Stimulated activated CD4-positive, alpha-beta T cell treated with anti-CD3 and anti-CD28 coated beads, Interleukin-12 subunit alpha, Interleukin-12 subunit beta, amount 100 ng/mL, for 4 hours (primary cell): ENCODE measurements at regions not wholly inside any gene's neighbourhood (a gene's known extent, or its start where the extent isn't known, plus 50 kb on each side); places are given as distances from the start of the nearest gene placed in this dataset.
"Not testable (repeated sequence)": the region's sequence is repeated elsewhere in the genome, so short reads cannot be mapped to it uniquely, and the experiment has no call there.

Experiments
- DNase-seq: peaks from one replicate; pipeline ENCODE4 v3.0.0-alpha.2; 2020

DNA sequence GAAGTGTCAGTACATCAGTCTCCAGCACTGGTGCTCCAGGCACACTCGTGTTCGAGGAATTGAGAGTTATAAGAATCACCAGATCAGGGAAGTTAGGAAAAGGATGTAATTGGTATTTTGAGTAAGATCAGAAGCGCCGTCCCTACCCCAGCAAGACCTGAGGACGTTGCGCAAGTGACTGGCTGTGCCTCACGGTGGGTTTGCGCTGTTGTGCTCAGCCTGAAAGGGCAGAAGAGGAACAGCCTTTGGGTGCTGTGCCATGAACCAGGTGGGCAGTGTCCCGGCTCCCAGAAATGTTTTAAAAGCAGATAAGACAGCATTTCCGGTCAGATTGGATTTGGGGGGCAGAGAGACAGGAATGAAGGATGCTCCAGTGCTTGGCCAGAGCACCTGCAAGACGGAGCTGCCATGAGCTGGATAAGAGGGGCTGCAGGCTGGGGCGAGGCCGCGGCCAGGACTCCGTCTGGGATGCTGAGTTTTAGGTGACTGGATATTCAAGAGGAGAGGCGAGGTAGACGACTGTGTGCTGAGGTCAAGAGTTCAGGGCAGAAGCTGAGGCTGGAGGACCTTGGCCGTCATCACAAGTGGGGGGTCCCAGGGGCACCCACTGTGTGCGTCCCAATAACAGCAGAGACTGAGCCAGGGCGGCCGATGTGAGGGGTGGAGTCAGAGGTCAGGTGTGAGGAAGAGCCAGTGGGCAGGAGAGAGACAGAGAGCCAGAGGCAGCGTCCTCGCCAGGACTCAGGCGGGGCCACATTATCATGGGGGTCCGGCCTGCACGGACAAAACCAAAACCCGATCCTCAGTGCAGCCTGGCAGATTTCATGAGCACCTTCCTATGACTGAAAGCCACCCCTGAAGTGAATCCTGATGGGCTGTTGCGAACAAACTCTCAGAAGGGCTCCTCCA, 77.7 kb upstream of the ALKAL2 start:
- DNase-seq: no peak

DNA sequence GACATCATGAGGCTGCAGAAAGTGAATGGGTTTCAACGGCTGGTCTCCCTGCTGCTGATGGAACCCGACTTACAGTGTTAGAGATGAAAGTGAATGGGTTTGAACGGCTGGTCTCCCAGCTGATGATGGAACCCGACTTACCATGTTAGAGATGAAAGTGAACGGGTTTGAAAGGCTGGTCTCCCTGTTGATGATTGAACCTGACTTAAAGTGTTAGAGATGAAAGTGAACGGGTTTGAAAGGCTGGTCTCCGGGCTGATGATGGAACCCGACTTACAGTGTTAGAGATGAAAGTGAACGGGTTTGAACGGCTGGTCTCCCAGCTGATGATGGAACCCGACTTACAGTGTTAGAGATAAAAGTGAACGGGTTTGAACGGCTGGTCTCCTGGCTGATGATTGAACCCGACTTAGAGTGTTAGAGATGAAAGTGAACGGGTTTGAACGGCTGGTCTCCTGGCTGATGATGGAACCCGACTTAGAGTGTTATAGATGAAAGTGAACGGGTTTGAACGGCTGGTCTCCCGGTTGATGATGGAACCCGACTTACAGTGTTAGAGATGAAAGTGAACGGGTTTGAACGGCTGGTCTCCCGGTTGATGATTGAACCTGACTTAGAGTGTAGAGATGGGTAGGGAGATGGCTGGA, 76.1 kb upstream of the ALKAL2 start:
- DNase-seq: no peak

DNA sequence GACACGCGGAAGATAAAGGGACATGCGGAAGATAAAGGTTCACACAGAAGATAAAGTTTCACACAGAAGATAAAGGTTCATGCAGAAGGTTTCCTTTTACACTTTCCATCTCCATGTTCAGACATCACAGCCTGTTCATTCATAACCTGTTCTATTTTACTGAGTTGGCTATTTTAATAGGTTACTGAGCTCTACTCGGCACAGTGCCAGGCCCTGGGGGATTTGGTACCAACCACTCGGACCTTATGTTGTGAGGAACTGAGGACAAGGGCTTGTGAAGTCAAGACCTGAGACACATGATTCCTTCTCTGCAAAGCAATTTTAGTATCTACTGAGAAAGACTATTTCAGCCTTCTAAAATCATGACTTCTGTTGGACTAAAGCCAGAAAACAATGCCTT, 75.0 kb upstream of the ALKAL2 start:
- DNase-seq: no peak

DNA sequence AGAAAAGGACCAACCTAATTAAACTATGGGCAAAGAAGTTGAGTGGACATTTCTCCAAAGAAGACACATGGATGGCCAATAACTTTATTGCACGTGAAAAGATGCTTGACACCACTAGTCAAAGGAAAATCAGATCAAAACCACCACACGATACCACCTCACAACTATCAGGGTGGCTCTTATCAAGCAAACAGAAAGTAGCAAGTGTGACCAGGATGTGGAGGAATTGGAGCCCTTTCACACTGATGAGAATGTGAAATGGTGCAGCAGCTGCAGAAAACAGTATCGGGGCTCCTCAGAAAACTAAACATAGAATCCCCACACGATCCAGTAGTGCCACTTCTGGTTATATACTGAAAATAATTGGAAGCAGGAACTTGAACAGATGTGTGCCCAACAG, 72.2 kb upstream of the ALKAL2 start:
- DNase-seq: no peak

DNA sequence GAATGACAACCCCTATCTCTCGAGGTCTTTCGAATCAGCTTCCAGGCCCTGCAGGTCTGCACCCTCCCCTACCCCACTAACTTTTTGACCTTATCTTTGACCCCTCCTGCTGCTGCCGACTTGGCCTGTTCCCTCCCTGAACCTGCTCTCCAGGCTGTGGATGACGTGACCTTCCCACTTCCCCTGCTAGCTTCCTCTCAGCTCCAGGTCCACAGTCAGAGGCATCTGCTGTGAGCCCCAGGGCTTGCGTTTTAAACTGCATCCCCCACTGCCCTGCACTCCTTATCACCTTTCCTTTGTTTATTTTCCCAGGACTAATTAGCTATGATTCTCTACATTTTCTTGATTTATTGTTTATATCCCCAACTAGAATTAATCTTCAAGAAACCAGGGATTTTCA, 71.2 kb upstream of the ALKAL2 start:
- no peak for DNase-seq

DNA sequence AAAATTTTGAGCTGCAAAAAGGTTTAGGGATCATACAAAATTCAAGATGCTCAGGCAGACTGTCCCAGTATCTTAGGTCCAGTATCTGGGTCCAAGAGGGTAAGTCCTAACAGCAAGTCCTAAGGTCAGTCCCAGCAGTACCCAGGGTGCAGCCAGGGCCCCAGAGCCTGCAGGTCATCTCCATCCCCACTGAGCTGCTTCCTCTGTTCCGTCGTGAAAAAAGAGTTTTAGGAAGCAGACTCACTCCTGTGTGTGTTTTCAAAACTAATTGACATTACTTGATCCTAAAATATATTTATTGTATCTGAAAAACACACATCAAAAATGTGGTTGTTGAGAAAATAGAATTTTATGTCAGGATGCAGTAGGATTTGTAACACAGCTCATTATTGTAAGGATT, 69.9 kb upstream of the ALKAL2 start:
- DNase-seq: no peak

DNA sequence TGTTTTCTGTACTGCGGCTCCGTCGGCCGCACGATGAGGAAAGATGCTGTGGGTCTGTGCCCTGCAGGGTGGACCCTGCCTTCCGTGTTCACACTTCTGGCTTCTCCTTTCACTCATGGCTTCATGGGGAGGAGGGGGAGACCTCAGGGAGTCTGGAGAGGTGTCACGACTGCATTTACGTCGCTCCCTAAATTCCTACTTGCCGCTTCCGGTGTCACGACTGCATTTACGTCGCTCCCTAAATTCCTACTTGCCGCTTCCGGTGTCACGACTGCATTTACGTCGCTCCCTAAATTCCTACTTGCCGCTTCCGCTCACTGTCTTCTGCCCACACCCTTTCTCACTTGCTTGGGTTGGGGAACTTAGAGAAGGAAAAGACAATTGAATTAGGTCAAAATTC, 68.4 kb upstream of the ALKAL2 start:
- not testable (repeated sequence) for DNase-seq

DNA sequence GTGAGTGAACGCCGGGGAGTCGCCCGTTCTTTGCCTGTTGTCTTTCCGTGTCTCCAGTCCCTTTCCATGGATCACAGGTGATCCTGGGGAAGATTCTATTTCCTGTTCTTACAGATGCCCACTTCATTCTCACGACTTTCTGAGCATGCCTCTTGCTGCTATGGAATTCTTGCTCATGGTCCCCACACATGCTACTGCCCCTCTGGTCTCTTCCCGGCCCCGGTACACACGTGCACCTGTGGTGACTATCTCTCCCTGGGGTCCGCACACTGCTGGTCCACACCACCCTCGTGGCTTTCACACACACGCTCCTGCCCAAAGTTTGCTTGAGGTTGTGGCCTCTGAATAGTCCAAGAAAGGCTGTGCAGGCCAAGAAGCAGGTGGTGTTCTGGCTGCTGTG, 67.9 kb upstream of the ALKAL2 start:
- no peak for DNase-seq

DNA sequence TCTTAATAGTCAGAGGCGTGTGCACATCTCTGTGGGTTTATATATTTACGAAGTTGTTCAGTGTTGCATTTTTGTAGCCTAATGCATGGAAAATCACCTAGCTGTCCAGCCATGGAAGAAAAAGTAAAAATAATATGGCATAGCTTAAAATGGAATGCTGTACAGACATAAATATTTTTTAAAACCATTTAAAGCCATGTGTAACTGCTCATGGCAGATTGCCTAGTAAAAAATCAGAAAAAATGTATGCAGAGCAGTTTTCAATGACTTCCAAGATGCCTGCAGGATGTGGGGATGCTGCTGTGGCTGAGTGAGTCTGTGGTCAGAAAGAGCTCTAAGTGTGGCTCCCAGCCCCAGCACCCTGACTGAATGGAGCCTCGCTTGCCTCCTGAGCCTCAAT, 64.8 kb upstream of the ALKAL2 start:
- DNase-seq: no peak

DNA sequence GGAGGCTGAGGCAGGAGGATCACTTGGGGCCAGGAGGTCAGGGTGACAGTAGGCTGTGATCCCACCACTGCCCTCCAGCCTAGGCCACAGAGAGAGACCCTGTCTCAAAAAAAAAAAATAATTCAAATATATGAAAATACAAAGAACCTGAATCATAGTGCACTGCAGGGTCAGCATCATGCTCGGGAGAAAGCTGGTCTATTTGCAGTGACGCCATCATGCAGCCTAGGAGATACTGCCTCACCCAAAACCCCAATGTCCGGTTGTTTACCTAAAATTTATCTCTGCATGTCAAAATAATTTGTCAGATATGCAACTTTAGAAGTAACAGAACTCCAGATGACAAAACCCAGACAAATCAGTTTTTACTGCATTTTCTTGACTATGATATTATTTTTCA, 61.5 kb upstream of the ALKAL2 start:
- no peak for DNase-seq

DNA sequence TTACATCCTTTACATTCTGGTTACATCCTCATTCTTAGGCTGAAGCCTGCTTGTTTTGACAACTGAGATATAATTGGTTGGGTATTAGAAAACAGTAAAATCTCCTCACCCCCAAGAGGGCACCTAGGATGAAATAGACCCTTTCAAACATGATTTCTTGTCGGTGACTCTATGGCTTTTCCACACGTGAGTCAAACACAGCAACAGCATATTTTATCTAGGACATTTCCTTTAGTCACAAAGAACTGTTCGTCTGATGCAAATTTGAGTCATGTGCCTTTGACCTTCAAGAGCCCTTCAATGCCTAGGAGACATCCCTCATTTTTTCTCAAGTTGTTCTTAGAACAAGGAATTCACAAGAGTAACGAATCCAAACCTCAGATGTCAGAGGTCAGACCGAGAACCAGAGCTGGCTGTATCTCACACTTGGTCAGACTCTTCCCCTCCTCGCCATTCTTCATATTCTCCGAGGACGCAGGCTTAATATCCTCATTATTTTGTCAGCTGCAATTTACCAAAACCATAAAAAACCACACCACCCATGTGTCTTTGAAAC, 60.5 kb upstream of the ALKAL2 start:
- no peak for DNase-seq

DNA sequence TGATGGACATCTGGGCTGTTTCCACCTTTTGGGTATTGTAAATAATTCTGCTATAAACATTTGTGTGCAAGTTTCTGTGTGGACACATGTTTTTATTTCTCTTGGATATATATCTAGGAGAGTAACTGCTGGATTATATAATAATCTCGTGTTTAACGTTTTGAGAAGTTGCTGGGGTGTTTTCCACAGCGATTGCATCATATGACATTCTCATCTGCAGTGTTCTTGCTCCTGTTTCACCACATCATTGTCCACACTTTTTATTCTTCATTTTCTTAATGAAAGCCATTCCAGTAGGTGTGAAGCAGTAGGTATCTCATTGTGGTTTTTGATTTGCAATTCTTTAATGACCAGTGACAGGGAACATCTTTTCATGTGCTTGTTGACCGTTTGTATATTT, 56.9 kb upstream of the ALKAL2 start:
- DNase-seq: no peak

DNA sequence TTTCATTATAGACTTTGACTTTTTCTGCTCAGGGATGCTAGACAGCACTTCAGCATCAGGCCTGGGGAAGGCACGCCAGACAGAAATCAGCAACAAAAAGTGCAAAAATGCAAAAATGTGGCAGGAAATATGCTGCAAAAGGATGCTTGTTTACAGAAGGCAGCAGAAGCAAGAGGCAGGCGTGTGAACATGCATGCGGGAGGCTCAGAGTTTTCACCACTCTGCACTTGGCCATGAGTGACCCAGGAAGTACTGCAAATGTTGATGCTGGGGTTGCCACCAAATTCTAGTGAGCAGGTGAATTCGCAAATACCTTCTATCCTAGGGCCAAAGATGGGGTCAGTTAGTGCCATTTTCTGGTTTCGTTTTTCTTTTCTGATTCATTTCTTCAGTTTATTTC, 55.5 kb upstream of the ALKAL2 start:
- no peak for DNase-seq

DNA sequence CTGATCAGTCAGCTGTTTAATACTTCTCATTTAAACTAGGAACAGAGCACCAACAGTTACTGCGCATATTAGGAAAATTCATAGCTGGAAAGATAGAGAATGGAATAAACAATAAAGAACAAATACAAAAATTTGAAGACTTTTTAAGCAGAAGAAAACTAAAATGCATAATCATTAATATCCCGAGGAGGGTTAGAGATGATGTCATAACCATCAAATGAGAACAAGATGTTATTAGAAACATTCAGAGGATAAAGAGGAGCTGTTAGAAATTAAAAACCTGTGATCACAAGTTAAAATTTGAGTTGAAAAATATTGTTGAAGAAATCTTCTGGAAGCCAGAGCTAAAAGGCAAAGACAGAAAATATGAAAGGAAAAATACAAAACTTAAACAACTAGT, 54.0 kb upstream of the ALKAL2 start:
- DNase-seq: no peak

DNA sequence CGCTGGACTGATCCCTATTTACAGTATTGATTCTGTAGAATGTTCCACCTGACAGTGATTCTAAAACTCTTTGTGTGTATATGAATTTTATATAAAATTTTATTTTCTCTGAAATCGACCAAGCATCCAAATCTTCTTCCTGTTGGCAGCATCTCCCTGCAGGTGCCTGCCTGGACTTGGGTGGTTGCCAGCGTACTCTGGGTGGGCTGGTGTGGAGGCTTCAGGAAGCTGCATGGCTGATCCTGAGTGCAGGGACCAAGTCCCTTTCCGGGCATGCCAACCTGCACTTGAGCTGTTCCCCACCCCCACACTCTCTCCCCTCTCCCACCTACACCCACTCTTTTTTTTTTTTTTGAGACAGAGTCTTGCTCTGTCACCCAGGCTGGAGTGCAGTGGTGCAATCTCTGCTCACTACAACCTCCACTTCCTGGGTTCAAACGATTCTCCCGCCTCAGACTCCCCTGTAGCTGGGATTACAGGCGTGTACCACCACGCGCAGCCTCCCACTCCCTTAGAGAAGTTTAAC, 53.2 kb upstream of the ALKAL2 start:
- no peak for DNase-seq
